Left lung (tissue), 4 donors: ENCODE measurements at regions not wholly inside any gene's neighbourhood (a gene's known extent, or its start where the extent isn't known, plus 50 kb on each side); places are given as distances from the start of the nearest gene placed in this dataset.

ENCODE experiments used
- ATAC-seq: fragments of 200-7000 bp; cut with Tn5 transposase; one replicate; pipeline ENCODE4 v1.9.1; 2020; ENCODE audit warnings: moderate library complexity
- DNase-seq, 4 donors: peaks; one replicate each; pipeline ENCODE4 v3.0.0-alpha.2; 2013 to 2020
- H3K27ac ChIP-seq, 2 donors: fragments of 200-600 bp; sonication (generic) in 1 of 2; one replicate each; pipeline versions ENCODE4 v1.5.0 to v1.8.0; 2020 to 2021
- H3K27me3 ChIP-seq, 2 donors: fragments of 200-600 bp; sonication (generic) in 1 of 2; one replicate each; pipeline versions ENCODE4 v1.5.0 to v1.8.0; 2020 to 2021
- H3K36me3 ChIP-seq, 2 donors: fragments of 200-600 bp; sonication (generic) in 1 of 2; one replicate each; pipeline versions ENCODE4 v1.5.0 to v1.8.0; 2020 to 2021
- H3K4me1 ChIP-seq, 2 donors: fragments of 200-600 bp; one replicate each; pipeline ENCODE4 v1.8.0; 2021
- H3K4me3 ChIP-seq, 2 donors: fragments of 200-600 bp; sonication (generic) in 1 of 2; one replicate each; pipeline versions ENCODE4 v1.5.0 to v1.8.0; 2020 to 2021; ENCODE audit warnings: mild to moderate bottlenecking in 1 of 2
- H3K9me3 ChIP-seq, 2 donors: fragments of 200-600 bp; sonication (generic) in 1 of 2; one replicate each; pipeline versions ENCODE4 v1.5.0 to v1.8.0; 2020 to 2021
- CTCF ChIP-seq, 2 donors: fragments of 200-600 bp; sonication (generic) in 1 of 2; IDR thresholded peaks; one replicate each; pipeline versions ENCODE4 v1.5.0 to v1.8.0; 2021; ENCODE audit warnings: antibody characterized with exemption in 2 of 2
- intact Hi-C, 2 donors: fragments of 100-400 bp; cut with DNase I; formaldehyde crosslinking; loops; one replicate each; pipeline versions ENCODE4 v1.11.2 to v1.14.2; 2022
- donor health status: DM: no; HTN: yes; CAD: no.
- donor health status: DM: no; HTN: no; CAD: no.

GRCh38 chr5:30401479-30402058 is 791.9 kb upstream of the CDH6 start:
- ATAC-seq, result no peak
- H3K9me3 ChIP-seq, result no peaks in the 10 kb centered on the region
- H3K36me3 ChIP-seq, result no peaks in the 10 kb centered on the region
- peak in 1 of 2 donors; percentile 22 for TF ChIP-seq CTCF (IDR thresholded peaks at IDR 0.05)
- peak in 1 of 4 donors; percentile 28 for DNase-seq
- no peak overlapping the region for H3K4me3 ChIP-seq
- H3K27ac ChIP-seq, result no peak overlapping the region
- no peaks in the 10 kb centered on the region for H3K27me3 ChIP-seq
- no peaks in the 10 kb centered on the region for H3K4me1 ChIP-seq
- intact Hi-C loops, result no loop called here

GRCh38 chr5:30398423-30398822 is 795.1 kb upstream of the CDH6 start:
- H3K36me3 ChIP-seq, result no peaks in the 10 kb centered on the region
- no peaks in the 10 kb centered on the region for H3K9me3 ChIP-seq
- H3K27me3 ChIP-seq, result no peaks in the 10 kb centered on the region
- no peak for ATAC-seq
- no peak for TF ChIP-seq CTCF (IDR thresholded peaks at IDR 0.05)
- DNase-seq, result no peak
- H3K27ac ChIP-seq, result no peak overlapping the region
- H3K4me1 ChIP-seq, result no peaks in the 10 kb centered on the region
- H3K4me3 ChIP-seq, result no peak overlapping the region
- intact Hi-C loops, result no loop called here

GRCh38 chr5:30392897-30393296 is 800.6 kb upstream of the CDH6 start:
- no peaks in the 10 kb centered on the region for H3K9me3 ChIP-seq
- ATAC-seq (no peak), DNase-seq (no peak)
- no peaks in the 10 kb centered on the region for H3K36me3 ChIP-seq
- no peak overlapping the region for H3K4me3 ChIP-seq
- no peak overlapping the region for H3K27ac ChIP-seq
- no peaks in the 10 kb centered on the region for H3K27me3 ChIP-seq
- no peak for TF ChIP-seq CTCF (IDR thresholded peaks at IDR 0.05)
- intact Hi-C loops, result no loop called here
- no peaks in the 10 kb centered on the region for H3K4me1 ChIP-seq

GRCh38 chr5:30390095-30390494 is 803.4 kb upstream of the CDH6 start:
- no peaks in the 10 kb centered on the region for H3K36me3 ChIP-seq
- TF ChIP-seq CTCF (IDR thresholded peaks at IDR 0.05), result no peak
- intact Hi-C loops, result no loop called here
- no peaks in the 10 kb centered on the region for H3K4me1 ChIP-seq
- H3K27me3 ChIP-seq, result no peaks in the 10 kb centered on the region
- DNase-seq (no peak), ATAC-seq (no peak)
- H3K27ac ChIP-seq, result no peak overlapping the region
- no peak overlapping the region for H3K4me3 ChIP-seq
- H3K9me3 ChIP-seq, result no peaks in the 10 kb centered on the region

GRCh38 chr5:30387974-30388632 is 805.4 kb upstream of the CDH6 start:
- H3K27me3 ChIP-seq, result no peaks in the 10 kb centered on the region
- H3K4me3 ChIP-seq, result no peak overlapping the region
- H3K9me3 ChIP-seq, result no peaks in the 10 kb centered on the region
- no peaks in the 10 kb centered on the region for H3K36me3 ChIP-seq
- ATAC-seq (no peak), DNase-seq (no peak)
- H3K27ac ChIP-seq, result no peak overlapping the region
- no peaks in the 10 kb centered on the region for H3K4me1 ChIP-seq
- no peak for TF ChIP-seq CTCF (IDR thresholded peaks at IDR 0.05)
- intact Hi-C loops, result no loop called here
